Endodermal cell (in vitro differentiated cells): ENCODE measurements at regions not wholly inside any gene's neighbourhood (a gene's known extent, or its start where the extent isn't known, plus 50 kb on each side); places are given as distances from the start of the nearest gene placed in this dataset.

Source experiments
- DNase-seq: peaks from one replicate; pipeline ENCODE4 v3.0.0-alpha.2; 2017
- H3K27ac ChIP-seq: 2 replicates; pipeline ENCODE4 v1.5.1; 2013; ENCODE audit warnings: mild to moderate bottlenecking, low read depth, low read length, moderate library complexity
- H3K27me3 ChIP-seq: 2 replicates; pipeline ENCODE4 v1.6.1; 2013; ENCODE audit warnings: mild to moderate bottlenecking, low read length, moderate library complexity; ENCODE audit not compliant: insufficient read depth, control insufficient read depth, poor library complexity, severe bottlenecking
- H3K36me3 ChIP-seq: 2 replicates; pipeline ENCODE4 v1.7.0; 2013; ENCODE audit warnings: mild to moderate bottlenecking, low read length, moderate library complexity; ENCODE audit not compliant: control insufficient read depth, insufficient read depth
- H3K4me1 ChIP-seq: one replicate; pipeline ENCODE4 v1.7.0; 2013; ENCODE audit warnings: low read length; ENCODE audit not compliant: control insufficient read depth, insufficient read depth
- H3K4me3 ChIP-seq: 2 replicates; pipeline ENCODE4 v1.5.1; 2013; ENCODE audit warnings: mild to moderate bottlenecking, low read length, moderate library complexity
- H3K9ac ChIP-seq: 2 replicates; pipeline ENCODE4 v1.6.1; 2013; ENCODE audit warnings: mild to moderate bottlenecking, low read length, moderate library complexity; ENCODE audit not compliant: poor library complexity, severe bottlenecking; ENCODE audit errors: extremely low read depth
- H3K9me3 ChIP-seq: 2 replicates; pipeline ENCODE4 v1.6.1; 2013; ENCODE audit warnings: mild to moderate bottlenecking, low read length, moderate library complexity; ENCODE audit not compliant: control insufficient read depth
- H3K27ac Mint-ChIP-seq: 2 replicates; pipeline ENCODE4 v1.8.0; 2020; ENCODE audit warnings: mixed read lengths
- H3K27me3 Mint-ChIP-seq: 2 replicates; pipeline ENCODE4 v1.8.0; 2021; ENCODE audit warnings: mild to moderate bottlenecking, mixed read lengths; ENCODE audit not compliant: insufficient read depth
- H3K36me3 Mint-ChIP-seq: 2 replicates; pipeline ENCODE4 v1.8.0; 2020; ENCODE audit warnings: low read depth, mixed read lengths
- H3K4me1 Mint-ChIP-seq: 2 replicates; pipeline ENCODE4 v1.8.0; 2020; ENCODE audit warnings: mixed read lengths
- H3K4me3 Mint-ChIP-seq: 2 replicates; pipeline ENCODE4 v1.8.0; 2020; ENCODE audit warnings: mild to moderate bottlenecking, moderate library complexity, mixed read lengths
- H3K9me3 Mint-ChIP-seq: 2 replicates; pipeline ENCODE4 v1.8.0; 2020; ENCODE audit warnings: mild to moderate bottlenecking, mixed read lengths
- WGBS, 2 experiments: methylation state at CpG; one replicate each; pipeline versions ENCODE4 v1.1.5 to v1.1.7; 2013; ENCODE audit warnings: missing lambda C conversion rate in 2 of 2, mixed read lengths in 1 of 2; ENCODE audit not compliant: insufficient coverage in 1 of 2, insufficient read length in 1 of 2; 5-methylcytosine and 5-hydroxymethylcytosine counted together
- TF ChIP-seq, protein P1 (sequence below): fragments of 200-600 bp; sonication (generic); conservative IDR thresholded peaks from 2 replicates; pipeline ENCODE4 v1.5.0; 2021; ENCODE audit warnings: antibody characterized with exemption, mild to moderate bottlenecking

DNA sequence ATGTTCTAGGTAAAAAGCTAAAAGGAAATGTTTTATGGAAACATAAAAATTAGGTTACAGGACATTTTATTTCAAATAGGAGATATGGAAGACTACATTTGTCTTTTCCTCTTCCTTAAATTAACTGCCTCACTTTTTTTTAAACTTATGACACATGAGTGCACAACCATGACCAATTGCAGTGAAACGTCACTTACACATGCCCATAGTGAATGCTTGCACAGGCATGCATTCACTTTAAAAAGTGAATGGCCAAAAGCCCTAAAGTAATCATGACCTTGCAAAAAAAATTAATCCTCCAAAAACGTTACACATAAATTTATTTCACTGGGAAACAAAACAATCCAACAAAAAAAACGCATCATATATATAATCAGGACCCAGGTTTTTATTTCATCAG, 343.2 kb upstream of the TMTC1 start:
- Histone ChIP-seq H3K4me3 (no peak overlapping the region), H3K27me3 (no peaks in the 10 kb centered on the region), H3K9ac (no peak overlapping the region), H3K27ac (no peak overlapping the region), H3K36me3 (no peaks in the 10 kb centered on the region), H3K9me3 (no peaks in the 10 kb centered on the region), H3K4me1 (peaks cover 9% of the 10 kb centered on the region)
- DNase-seq: no peak
- H3K4me3 Mint-ChIP-seq: no peak overlapping the region
- TF ChIP-seq, protein P1, sequence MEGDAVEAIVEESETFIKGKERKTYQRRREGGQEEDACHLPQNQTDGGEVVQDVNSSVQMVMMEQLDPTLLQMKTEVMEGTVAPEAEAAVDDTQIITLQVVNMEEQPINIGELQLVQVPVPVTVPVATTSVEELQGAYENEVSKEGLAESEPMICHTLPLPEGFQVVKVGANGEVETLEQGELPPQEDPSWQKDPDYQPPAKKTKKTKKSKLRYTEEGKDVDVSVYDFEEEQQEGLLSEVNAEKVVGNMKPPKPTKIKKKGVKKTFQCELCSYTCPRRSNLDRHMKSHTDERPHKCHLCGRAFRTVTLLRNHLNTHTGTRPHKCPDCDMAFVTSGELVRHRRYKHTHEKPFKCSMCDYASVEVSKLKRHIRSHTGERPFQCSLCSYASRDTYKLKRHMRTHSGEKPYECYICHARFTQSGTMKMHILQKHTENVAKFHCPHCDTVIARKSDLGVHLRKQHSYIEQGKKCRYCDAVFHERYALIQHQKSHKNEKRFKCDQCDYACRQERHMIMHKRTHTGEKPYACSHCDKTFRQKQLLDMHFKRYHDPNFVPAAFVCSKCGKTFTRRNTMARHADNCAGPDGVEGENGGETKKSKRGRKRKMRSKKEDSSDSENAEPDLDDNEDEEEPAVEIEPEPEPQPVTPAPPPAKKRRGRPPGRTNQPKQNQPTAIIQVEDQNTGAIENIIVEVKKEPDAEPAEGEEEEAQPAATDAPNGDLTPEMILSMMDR: no peak
- H3K27ac Mint-ChIP-seq: no peak overlapping the region
- no peaks in the 10 kb centered on the region for H3K27me3 Mint-ChIP-seq
- H3K36me3 Mint-ChIP-seq: no peaks in the 10 kb centered on the region
- H3K9me3 Mint-ChIP-seq: peaks cover 2% of the 10 kb centered on the region
- 89 to 100% methylated on average over 2 to 3 of the region's 3 CpGs for WGBS, 2 experiments
- H3K4me1 Mint-ChIP-seq: peaks cover 10% of the 10 kb centered on the region

GRCh38 chr12:30120522-30120921, 336.8 kb upstream of the TMTC1 start:
- Histone ChIP-seq H3K9ac (no peak overlapping the region), H3K9me3 (peaks cover 4% of the 10 kb centered on the region), H3K27me3 (no peaks in the 10 kb centered on the region), H3K27ac (no peak overlapping the region), H3K4me3 (no peak overlapping the region), H3K36me3 (no peaks in the 10 kb centered on the region), H3K4me1 (peaks cover 6% of the 10 kb centered on the region)
- Mint-ChIP-seq H3K36me3 (no peaks in the 10 kb centered on the region), H3K27me3 (no peaks in the 10 kb centered on the region), H3K9me3 (peaks cover 8% of the 10 kb centered on the region), H3K4me1 (peaks cover 7% of the 10 kb centered on the region), H3K4me3 (no peak overlapping the region), H3K27ac (no peak overlapping the region)
- no peak for DNase-seq
- WGBS, 2 experiments: 97% methylated on average over 1 of the region's 1 CpG; no CpG with 5 or more reads in 1 of the 2 experiments
- TF ChIP-seq, protein P1: no peak

- Mint-ChIP-seq H3K4me1 (peaks cover 7% of the 10 kb centered on the region), H3K9me3 (peaks cover 8% of the 10 kb centered on the region), H3K27ac (no peak overlapping the region), H3K4me3 (no peak overlapping the region), H3K27me3 (no peaks in the 10 kb centered on the region), H3K36me3 (no peaks in the 10 kb centered on the region)
- no peaks in the 10 kb centered on the region for H3K27me3 ChIP-seq
- TF ChIP-seq, protein P1: no peak
- H3K36me3 ChIP-seq: no peaks in the 10 kb centered on the region
- no peak overlapping the region for H3K4me3 ChIP-seq
- DNase-seq: no peak
- peaks cover 6% of the 10 kb centered on the region for H3K4me1 ChIP-seq
- no peak overlapping the region for H3K9ac ChIP-seq
- H3K9me3 ChIP-seq: peaks cover 4% of the 10 kb centered on the region
- no peak overlapping the region for H3K27ac ChIP-seq
- WGBS, 2 experiments: 88 to 100% methylated on average over 1 to 2 of the region's 2 CpGs
Measured at GRCh38 chr12:30117483-30117882, 333.7 kb upstream of the TMTC1 start.
